ENCODE measurements at regions not wholly inside any gene's neighbourhood (a gene's known extent, or its start where the extent isn't known, plus 50 kb on each side); places are given as distances from the start of the nearest gene placed in this dataset.

- H3K4me3 ChIP-seq (ENCODE audit: low read depth, low read length), result no peak overlapping the region
- TF ChIP-seq CTCF (IDR thresholded peaks at IDR 0.05; ENCODE audit: low read depth, low read length), result no peak
Measured at GRCh38 chr16:73997971-73998370, 298.6 kb upstream of the PSMD7 start.

- TF ChIP-seq CTCF (IDR thresholded peaks at IDR 0.05; ENCODE audit: low read depth, low read length), result no peak
Measured at GRCh38 chr16:73997340-73997711, 299.3 kb upstream of the PSMD7 start.

GRCh38 chr16:73996624-73997339, 299.8 kb upstream of the PSMD7 start:
- TF ChIP-seq CTCF (IDR thresholded peaks at IDR 0.05; ENCODE audit: low read depth, low read length), result no peak
- H3K4me3 ChIP-seq (ENCODE audit: low read depth, low read length), result no peak overlapping the region

More at GRCh38 chr16:73997340-73997711, 299.3 kb upstream of the PSMD7 start:
- no peak overlapping the region for H3K4me3 ChIP-seq (ENCODE audit: low read depth, low read length)

- TF ChIP-seq CTCF (IDR thresholded peaks at IDR 0.05; ENCODE audit: low read depth, low read length), result no peak
Measured at GRCh38 chr16:73993878-73994277, 302.7 kb upstream of the PSMD7 start.

GRCh38 chr16:73978407-73978784, 318.2 kb upstream of the PSMD7 start:
- H3K4me3 ChIP-seq (ENCODE audit: low read depth, low read length), result no peak overlapping the region

More at GRCh38 chr16:73993878-73994277, 302.7 kb upstream of the PSMD7 start:
- H3K4me3 ChIP-seq (ENCODE audit: low read depth, low read length), result no peak overlapping the region

GRCh38 chr16:73976644-73977043, 320.0 kb upstream of the PSMD7 start:
- TF ChIP-seq CTCF (IDR thresholded peaks at IDR 0.05; ENCODE audit: low read depth, low read length), result no peak
- H3K4me3 ChIP-seq (ENCODE audit: low read depth, low read length), result no peak overlapping the region

More at GRCh38 chr16:73978407-73978784, 318.2 kb upstream of the PSMD7 start:
- no peak for TF ChIP-seq CTCF (IDR thresholded peaks at IDR 0.05; ENCODE audit: low read depth, low read length)

GRCh38 chr16:73973174-73973573, 323.4 kb upstream of the PSMD7 start:
- H3K4me3 ChIP-seq (ENCODE audit: low read depth, low read length), result no peak overlapping the region
- TF ChIP-seq CTCF (IDR thresholded peaks at IDR 0.05; ENCODE audit: low read depth, low read length), result no peak

All from WI38 (cell line).